ENCODE measurements at regions not wholly inside any gene's neighbourhood (a gene's known extent, or its start where the extent isn't known, plus 50 kb on each side); places are given as distances from the start of the nearest gene placed in this dataset.

DNA sequence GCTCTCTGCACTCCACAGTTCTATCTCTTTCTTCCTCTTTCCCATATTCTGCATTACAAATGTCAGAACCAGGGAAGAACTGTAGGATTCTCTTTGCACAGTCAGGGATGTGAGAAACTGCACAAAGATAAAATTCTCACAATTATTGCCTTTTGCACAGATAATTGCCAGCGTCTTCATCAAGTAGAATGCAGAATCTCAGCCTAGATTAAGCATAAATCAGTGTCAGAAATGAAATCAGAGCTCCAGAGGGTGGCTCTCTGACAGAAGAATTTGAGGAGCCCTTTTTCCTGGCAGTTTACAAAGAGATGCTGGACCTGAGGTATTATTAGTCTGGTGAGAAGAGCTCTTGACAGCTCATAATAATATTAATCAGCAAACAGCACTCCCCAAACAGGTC, 173.1 kb downstream of the PTH2R start:
- TF ChIP-seq, protein P1, sequence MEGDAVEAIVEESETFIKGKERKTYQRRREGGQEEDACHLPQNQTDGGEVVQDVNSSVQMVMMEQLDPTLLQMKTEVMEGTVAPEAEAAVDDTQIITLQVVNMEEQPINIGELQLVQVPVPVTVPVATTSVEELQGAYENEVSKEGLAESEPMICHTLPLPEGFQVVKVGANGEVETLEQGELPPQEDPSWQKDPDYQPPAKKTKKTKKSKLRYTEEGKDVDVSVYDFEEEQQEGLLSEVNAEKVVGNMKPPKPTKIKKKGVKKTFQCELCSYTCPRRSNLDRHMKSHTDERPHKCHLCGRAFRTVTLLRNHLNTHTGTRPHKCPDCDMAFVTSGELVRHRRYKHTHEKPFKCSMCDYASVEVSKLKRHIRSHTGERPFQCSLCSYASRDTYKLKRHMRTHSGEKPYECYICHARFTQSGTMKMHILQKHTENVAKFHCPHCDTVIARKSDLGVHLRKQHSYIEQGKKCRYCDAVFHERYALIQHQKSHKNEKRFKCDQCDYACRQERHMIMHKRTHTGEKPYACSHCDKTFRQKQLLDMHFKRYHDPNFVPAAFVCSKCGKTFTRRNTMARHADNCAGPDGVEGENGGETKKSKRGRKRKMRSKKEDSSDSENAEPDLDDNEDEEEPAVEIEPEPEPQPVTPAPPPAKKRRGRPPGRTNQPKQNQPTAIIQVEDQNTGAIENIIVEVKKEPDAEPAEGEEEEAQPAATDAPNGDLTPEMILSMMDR (IDR thresholded peaks at IDR 0.05; ENCODE audit: borderline replicate concordance, extremely low read depth, low read length, poor library complexity, severe bottlenecking): no peak
- TF ChIP-seq EZH2 (IDR thresholded peaks at IDR 0.05; ENCODE audit: borderline replicate concordance, low read depth, low read length, severe bottlenecking): no peak

Data from DND-41 (cell line).